Kidney (tissue), 13 donors: ENCODE measurements at regions not wholly inside any gene's neighbourhood (a gene's known extent, or its start where the extent isn't known, plus 50 kb on each side); places are given as distances from the start of the nearest gene placed in this dataset.
"Not testable (repeated sequence)": the region's sequence is repeated elsewhere in the genome, so short reads cannot be mapped to it uniquely, and the experiment has no call there.

Source experiments
- DNase-seq, 5 donors: peaks; one replicate each; pipeline ENCODE4 v3.0.0-alpha.2; 2013 to 2020
- FAIRE-seq: peaks from 2 replicates; lab custom pipeline; 2012; peaks lifted over from hg19 to GRCh38; lab: Jason Lieb, UNC
- H3K27ac ChIP-seq, 2 donors: one replicate each; pipeline ENCODE4 v1.7.0; 2013; ENCODE audit warnings: low read depth in 2 of 2, low read length in 2 of 2, inconsistent platforms in 1 of 2
- H3K27me3 ChIP-seq: one replicate; pipeline ENCODE4 v1.7.1; 2013; ENCODE audit warnings: low read length, inconsistent platforms; ENCODE audit not compliant: control insufficient read depth, insufficient read depth
- H3K36me3 ChIP-seq, 3 donors: one replicate each; pipeline versions ENCODE4 v1.7.0 to v1.7.1; 2013; ENCODE audit warnings: low read length in 3 of 3, control low read depth in 1 of 3, inconsistent platforms in 1 of 3; ENCODE audit not compliant: insufficient read depth in 3 of 3, control insufficient read depth in 2 of 3
- H3K4me1 ChIP-seq, 3 donors: one replicate each; pipeline versions ENCODE4 v1.7.0 to v1.7.1; 2013; ENCODE audit warnings: low read length in 3 of 3, inconsistent platforms in 1 of 3, low read depth in 1 of 3; ENCODE audit not compliant: control insufficient read depth in 2 of 3, insufficient read depth in 2 of 3
- H3K4me3 ChIP-seq, 3 donors: one replicate each; pipeline versions ENCODE4 v1.7.0 to v1.8.1; 2013; ENCODE audit warnings: low read length in 3 of 3, control low read depth in 1 of 3, inconsistent platforms in 1 of 3
- H3K9ac ChIP-seq, 3 donors: one replicate each; pipeline versions ENCODE4 v1.7.0 to v1.7.1; 2013; ENCODE audit warnings: low read length in 3 of 3, control low read depth in 1 of 3, inconsistent platforms in 1 of 3
- H3K9me3 ChIP-seq, 3 donors: one replicate each; pipeline versions ENCODE4 v1.7.0 to v1.7.1; 2013; ENCODE audit warnings: low read length in 3 of 3, control low read depth in 1 of 3, inconsistent platforms in 1 of 3; ENCODE audit not compliant: control insufficient read depth in 2 of 3, insufficient read depth in 1 of 3
- intact Hi-C: fragments of 100-400 bp; cut with DNase I; formaldehyde crosslinking; loops from one replicate; pipeline ENCODE4 v1.11.1; 2022
- TF ChIP-seq, protein P1 (sequence below): IDR thresholded peaks from 3 replicates; pipeline ENCODE4 v1.5.1; 2012; ENCODE audit warnings: mild to moderate bottlenecking, moderate library complexity, borderline replicate concordance; ENCODE audit not compliant: insufficient read depth; ENCODE audit errors: extremely low read depth
- donor health status: control.
- donor health status: control.
- donor health status: control.
- donor health status: control.
- donor health status: control.
- donor health status: DM: yes; HTN: yes; CAD: no.
- donor health status: Normal renal cell carcinoma (clear cell type).

DNA sequence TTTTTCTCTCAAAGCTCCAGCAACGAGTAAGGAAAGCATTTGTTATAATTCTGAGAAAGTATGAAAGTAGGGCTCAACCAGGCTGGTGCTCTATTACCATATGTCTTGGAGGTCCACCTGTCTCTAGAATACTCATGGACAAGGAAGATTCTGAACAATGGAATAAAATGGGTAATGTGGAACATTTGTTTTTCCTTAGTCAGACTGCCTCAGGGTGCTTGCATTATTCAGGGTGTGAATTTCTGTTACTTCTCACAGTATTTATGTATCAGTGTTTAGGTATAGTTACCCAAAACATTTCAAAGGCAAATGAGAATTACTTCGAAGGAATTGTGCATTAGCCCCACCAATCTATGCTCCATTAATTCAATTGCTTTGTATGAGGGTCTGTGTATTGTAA lies 586.2 kb upstream of the CITED2 start:
- intact Hi-C loops: no loop called here

DNA sequence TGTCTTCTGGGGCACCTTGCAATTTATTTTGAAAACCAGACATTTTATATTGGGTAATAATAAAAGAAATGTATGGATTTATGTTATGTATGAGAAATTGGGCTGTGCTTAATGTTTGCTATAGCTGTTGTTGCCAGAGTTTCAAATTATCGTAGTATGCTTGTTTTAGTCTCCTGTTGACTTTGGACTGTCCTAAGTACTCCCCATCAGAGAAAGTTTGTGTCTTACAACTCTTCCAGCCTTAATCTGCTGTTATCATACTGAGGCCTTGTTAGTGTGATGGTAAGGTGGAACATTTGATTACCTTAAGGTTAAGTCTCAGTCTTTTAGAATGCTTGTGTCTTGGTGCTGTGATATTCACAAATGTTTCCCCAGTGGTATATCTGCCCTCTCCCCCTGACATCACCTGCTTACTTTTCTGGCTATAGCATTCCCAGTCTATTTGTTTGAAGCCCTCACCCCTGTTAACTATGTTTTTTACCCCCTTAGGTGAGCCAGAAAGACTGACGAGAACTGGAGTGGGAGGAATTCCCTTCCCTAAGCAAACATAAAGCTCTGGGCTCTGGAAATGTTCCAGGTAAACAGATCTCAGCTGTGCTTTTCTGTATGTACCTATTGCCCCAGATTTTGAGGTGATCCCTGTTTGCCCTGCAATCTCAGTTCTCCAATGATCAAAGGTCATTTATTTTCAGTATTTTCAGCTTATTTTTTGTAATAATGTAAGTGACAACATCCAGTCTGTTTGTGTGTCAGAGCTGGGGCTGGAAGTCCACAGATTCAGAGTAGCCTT lies 581.1 kb upstream of the CITED2 start:
- no peak for DNase-seq
- no peaks in the 10 kb centered on the region for H3K4me1 ChIP-seq
- FAIRE-seq: no peak
- no peaks in the 10 kb centered on the region for H3K27me3 ChIP-seq
- no peak overlapping the region for H3K4me3 ChIP-seq
- H3K36me3 ChIP-seq: no peaks in the 10 kb centered on the region
- TF ChIP-seq, protein P1, sequence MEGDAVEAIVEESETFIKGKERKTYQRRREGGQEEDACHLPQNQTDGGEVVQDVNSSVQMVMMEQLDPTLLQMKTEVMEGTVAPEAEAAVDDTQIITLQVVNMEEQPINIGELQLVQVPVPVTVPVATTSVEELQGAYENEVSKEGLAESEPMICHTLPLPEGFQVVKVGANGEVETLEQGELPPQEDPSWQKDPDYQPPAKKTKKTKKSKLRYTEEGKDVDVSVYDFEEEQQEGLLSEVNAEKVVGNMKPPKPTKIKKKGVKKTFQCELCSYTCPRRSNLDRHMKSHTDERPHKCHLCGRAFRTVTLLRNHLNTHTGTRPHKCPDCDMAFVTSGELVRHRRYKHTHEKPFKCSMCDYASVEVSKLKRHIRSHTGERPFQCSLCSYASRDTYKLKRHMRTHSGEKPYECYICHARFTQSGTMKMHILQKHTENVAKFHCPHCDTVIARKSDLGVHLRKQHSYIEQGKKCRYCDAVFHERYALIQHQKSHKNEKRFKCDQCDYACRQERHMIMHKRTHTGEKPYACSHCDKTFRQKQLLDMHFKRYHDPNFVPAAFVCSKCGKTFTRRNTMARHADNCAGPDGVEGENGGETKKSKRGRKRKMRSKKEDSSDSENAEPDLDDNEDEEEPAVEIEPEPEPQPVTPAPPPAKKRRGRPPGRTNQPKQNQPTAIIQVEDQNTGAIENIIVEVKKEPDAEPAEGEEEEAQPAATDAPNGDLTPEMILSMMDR: no peak
- intact Hi-C loops: no loop called here
- no peaks in the 10 kb centered on the region for H3K9me3 ChIP-seq
- H3K9ac ChIP-seq: no peak overlapping the region
- no peak overlapping the region for H3K27ac ChIP-seq

More for the DNA sequence above, 586.2 kb upstream of the CITED2 start:
- no peaks in the 10 kb centered on the region for H3K36me3 ChIP-seq
- TF ChIP-seq, protein P1: no peak
- no peak overlapping the region for H3K9ac ChIP-seq
- DNase-seq (no peak), FAIRE-seq (no peak)
- no peak overlapping the region for H3K4me3 ChIP-seq
- no peaks in the 10 kb centered on the region for H3K27me3 ChIP-seq
- no peaks in the 10 kb centered on the region for H3K9me3 ChIP-seq
- H3K4me1 ChIP-seq: peaks cover 2 to 6% (median 3%) of the 10 kb centered on the region in 3 donors
- H3K27ac ChIP-seq: peak overlapping the region in 1 of 2 donors; percentile 56

DNA sequence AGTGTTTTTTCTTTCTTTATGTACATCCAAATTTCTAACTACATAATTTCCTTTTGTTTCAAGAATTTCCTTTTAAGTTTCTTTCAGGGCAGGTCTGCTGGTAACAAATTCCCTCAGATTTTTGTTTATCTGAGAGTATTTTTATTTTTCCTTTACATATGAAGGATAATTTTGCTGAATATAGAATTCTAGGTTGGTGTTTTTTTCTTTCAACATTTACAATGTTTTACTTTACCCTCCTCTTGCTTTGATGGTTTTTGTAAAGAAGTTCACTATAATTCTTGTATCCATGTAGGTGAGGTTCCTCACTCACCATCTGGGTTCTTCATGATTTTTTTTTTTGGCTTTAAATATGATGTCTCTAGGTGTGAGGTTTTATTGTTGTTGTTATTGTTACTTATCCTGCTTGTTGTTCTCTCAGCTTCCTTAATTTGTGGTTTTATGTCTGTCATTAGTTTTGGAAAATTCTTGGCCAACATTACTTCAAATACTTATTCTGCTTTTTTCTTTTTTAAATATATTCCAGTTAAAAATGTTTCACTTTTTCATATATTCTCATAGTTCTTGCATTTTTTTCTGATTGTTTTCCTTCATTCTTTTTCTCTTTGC lies 580.1 kb upstream of the CITED2 start:
- peak; percentile 8 for FAIRE-seq

DNA sequence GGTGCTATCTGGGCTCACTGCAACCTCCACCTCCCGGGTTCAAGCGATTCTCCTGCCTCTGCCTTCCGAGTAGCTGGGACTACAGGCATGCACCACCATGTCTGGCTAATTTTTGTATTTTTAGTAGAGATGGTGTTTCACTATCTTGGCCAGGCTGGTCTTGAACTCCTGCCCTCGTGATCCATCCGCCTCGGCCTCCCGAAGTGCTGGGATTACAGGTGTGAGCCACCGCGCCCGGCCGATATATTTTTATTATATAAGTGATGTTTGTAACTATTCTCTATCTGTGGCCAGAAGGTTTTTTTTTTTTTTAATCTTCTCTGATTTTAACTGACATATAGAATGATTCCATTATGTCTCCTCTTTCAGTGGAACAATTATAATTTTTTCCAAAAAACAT lies 579.3 kb upstream of the CITED2 start:
- H3K36me3 ChIP-seq, H3K9me3 ChIP-seq, FAIRE-seq, H3K4me1 ChIP-seq, H3K27me3 ChIP-seq, intact Hi-C loops, DNase-seq, H3K4me3 ChIP-seq, H3K27ac ChIP-seq, H3K9ac ChIP-seq: not testable (repeated sequence)

More for the DNA sequence above, 580.1 kb upstream of the CITED2 start:
- no peaks in the 10 kb centered on the region for H3K36me3 ChIP-seq
- DNase-seq: no peak
- no peaks in the 10 kb centered on the region for H3K27me3 ChIP-seq
- no peak overlapping the region for H3K9ac ChIP-seq
- no peak overlapping the region for H3K4me3 ChIP-seq
- no peaks in the 10 kb centered on the region for H3K4me1 ChIP-seq
- H3K27ac ChIP-seq: no peak overlapping the region
- TF ChIP-seq, protein P1: no peak
- intact Hi-C loops: no loop called here
- H3K9me3 ChIP-seq: peaks cover 0 to 2% (median 0%) of the 10 kb centered on the region in 3 donors
